GM15510 (cell line): ENCODE measurements at regions not wholly inside any gene's neighbourhood (a gene's known extent, or its start where the extent isn't known, plus 50 kb on each side); places are given as distances from the start of the nearest gene placed in this dataset.

Source experiments
- POLR2A ChIP-seq: IDR thresholded peaks from 3 replicates; pipeline ENCODE4 v1.6.1; 2011; ENCODE audit warnings: borderline replicate concordance; ENCODE audit not compliant: insufficient read length; ENCODE audit errors: extremely low read depth

- no peak for TF ChIP-seq POLR2A
Observed at GRCh38 chr1:65054481-65054880, 88.1 kb upstream of the JAK1 start.

DNA sequence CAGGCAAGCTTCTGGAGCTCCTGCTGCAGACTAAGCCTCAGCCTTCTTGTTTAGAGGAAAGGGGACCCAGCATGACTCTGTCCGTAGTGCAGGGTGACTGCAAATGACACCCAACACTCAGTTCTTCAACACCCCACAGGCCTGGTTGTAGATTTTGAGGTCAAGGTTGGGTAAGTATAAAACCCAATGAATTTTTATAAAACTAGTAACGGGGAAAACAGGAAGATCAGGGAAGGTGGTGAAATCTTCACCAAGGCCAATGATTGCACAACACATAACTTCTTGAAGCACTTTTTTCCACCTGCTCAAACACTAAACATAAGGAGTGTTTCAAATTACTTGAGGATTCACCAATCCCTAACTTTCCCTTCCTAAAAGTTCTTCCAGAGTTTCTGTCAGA is 89.4 kb upstream of the JAK1 start:
- no peak for TF ChIP-seq POLR2A

DNA sequence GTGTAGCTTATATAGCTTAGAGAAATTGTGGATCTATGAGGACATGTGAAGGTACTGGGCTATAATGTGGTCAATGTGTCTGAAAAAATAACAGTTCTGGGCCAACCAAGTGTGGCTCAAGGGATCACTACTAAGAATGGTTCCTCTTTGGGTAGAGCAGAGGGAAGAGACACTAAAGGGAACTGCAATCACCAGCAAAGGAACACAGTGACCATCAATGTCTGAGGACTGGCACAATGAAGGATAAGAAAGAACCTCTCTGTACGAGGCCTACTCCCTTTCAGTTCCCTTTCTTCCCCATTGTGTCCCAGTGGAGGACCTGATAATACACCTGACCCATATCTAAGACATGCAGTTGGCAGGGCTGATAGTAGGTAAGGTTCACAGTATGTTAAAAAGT is 89.9 kb upstream of the JAK1 start:
- no peak for TF ChIP-seq POLR2A

GRCh38 chr1:65056866-65057265 is 90.5 kb upstream of the JAK1 start:
- TF ChIP-seq POLR2A: no peak

- no peak for TF ChIP-seq POLR2A
Observed at GRCh38 chr1:65059930-65060538, 88.0 kb upstream of the AK4 start.

DNA sequence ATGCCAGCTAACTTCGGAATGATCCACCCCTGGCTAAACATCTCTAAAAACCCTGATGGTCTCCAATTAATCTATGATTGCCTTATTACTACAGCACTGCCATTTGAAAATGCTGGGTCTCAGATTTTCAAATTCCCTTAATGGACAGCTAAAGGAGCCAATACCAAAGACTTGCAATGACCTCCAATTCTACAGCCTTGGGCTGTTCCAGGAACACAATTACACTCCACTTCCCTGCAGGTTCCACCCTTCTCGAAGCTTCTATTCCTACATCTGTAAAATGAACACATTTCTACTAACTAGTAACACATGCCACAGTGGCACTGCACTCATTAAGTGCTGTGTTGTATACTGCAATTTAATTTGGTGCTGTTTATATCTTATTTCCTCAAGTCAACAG is 85.7 kb upstream of the AK4 start:
- no peak for TF ChIP-seq POLR2A

DNA sequence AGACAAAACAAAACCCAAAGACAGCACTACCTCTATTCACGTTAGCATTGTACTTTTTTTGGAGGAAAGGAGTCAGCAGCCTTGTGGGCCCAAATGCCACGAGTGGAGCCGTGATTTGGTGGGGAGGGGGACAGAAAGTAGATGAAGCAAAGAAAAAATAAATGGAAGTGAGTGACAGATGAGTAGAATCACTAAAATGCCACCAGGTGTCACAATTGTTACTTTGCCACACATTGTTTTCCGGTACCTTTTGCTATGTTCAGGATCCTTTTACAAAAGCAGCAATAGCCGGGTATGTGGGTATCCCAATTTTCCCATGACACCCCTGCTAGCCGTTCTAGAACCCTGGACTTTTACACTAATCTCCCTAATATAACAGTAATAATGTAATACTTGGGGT is 85.0 kb upstream of the AK4 start:
- TF ChIP-seq POLR2A: no peak

DNA sequence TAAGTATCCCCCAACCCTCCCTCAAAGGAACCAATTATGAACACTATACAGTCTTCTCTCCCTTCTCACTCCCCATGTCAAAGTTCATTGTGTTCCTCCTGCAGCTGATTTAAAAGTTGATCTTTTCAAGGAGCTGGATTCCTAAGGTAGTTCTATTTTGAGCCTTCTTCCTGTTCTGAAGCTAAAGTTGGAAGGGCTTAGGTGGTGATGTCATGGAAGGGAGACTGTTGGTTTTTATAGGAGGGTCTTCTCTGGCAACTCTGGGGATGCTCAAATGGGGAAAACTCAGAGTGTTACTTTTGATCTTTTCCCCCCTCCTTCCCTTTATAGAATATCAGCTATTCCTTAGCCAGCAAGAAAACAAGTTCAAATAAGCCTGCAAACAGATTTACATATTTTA is 83.0 kb upstream of the AK4 start:
- TF ChIP-seq POLR2A: no peak

DNA sequence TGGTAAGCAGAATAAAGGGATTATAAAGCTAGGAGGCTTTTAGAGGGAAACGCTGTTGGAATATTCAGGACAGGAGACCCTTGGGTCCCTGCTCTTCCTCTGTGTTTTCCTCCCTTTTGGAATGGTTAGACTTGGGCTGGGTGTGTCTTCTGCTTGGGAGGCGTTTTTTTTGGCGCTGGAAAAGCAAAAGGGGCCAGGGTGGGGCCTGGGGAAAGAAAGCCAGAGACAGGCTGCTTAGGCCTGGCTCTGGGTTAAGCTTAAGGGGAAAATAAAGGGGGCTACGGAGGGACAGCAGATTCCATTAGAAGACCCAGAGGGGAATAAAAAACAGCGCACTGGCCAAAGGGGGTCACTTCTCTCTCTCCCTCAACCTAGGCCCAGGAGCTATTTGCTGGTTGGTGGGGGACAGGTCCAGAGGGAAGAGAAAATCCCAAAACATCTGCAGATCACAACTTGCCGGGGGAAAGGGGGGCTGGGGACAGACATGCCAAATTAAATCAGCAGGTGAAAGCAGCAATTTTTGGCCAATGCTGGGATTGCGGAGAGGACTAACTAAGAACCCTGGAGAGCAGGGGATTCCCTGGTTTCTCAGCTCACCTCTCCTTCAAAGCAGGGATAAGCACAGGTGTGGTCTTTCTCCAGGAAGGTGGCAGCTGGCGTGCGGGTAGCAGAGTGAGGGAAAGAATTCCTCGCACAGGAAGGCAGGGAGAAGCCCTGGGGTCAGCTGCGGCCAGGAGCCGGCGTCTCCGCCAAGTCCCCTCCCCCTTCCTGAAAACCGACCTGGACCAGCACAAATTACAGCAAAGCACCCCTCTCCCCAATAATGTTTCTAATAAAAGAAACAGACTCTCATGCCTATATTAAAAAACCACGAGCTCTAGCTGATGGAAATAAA is 82.2 kb upstream of the AK4 start:
- TF ChIP-seq POLR2A: no peak

DNA sequence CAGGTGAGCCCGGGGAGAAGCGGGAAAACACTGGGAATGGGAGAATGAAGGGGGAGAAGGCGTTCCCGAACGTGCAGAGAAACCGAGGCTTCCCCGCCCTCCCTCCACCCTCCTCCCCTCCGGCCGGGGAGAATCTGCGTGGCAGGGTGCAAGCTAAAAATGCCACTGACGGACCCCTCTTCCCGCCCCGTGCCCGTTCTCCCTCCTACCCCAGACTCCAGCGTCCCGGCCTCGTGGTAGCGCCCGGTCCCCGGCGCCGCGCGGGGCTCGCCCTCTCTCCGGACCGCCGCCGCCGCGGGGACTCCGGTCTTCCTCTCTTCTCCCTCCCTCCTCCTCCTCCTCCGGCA is 81.6 kb upstream of the AK4 start:
- no peak for TF ChIP-seq POLR2A

- TF ChIP-seq POLR2A: no peak
Observed at GRCh38 chr1:65066766-65067490, 81.1 kb upstream of the AK4 start.

- peak; percentile 33 for TF ChIP-seq POLR2A
Observed at GRCh38 chr1:65067491-65068201, 80.4 kb upstream of the AK4 start.

DNA sequence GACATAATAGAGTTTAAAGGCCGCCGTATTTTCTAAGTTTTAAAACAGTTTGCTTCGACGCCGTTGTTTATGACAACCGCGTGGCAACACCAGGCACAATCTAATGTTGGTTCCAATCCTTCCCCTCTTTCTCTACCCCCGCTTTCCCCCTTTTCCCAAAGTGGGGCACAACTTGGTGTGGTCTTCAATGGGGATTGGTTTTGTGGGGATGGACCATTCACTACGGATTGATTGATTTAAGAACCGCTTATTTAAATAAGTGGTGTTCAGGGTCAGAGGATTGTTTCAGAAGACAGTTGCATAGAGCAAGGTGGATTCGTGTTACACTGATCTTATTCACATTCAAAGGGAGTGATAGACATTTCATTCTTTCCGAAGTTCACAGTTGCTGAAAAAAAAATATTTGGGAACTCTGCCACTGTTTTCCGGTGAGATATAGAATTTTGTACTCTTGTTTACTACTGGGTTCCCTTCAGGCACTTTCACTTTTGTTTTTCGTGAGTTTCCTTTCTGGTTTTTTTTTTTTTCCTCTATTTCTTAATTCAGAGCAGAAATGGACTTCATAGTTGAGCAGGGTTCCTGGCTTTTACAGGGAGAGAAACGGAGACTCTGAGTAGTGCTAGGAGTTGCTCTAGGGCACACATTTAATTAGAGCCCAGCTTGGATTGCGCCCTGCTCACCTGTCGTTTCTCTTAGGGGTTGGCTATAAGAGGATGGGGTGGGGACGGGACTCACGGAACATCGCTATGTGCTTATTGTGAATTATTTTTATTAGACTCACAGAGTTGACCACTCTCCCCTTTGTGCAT is 79.6 kb upstream of the AK4 start:
- TF ChIP-seq POLR2A: no peak

GRCh38 chr1:65069011-65069565 is 78.9 kb upstream of the AK4 start:
- TF ChIP-seq POLR2A: no peak
